GM18520 (cell line): ENCODE measurements at regions not wholly inside any gene's neighbourhood (a gene's known extent, or its start where the extent isn't known, plus 50 kb on each side); places are given as distances from the start of the nearest gene placed in this dataset.

Experiments used
- ATAC-seq: cut with Tn5 transposase; IDR thresholded peaks from one replicate; pipeline ENCODE4 v1.9.1; 2021; ENCODE audit not compliant: unreplicated experiment

- ATAC-seq: no peak
These were observed 70.4 kb upstream of the BACH1 start for GRCh38 chr21:29228306-29228705.

GRCh38 chr21:29230551-29231261, 68.0 kb upstream of the BACH1 start:
- no peak for ATAC-seq

- ATAC-seq: no peak
These were observed 66.8 kb upstream of the BACH1 start for GRCh38 chr21:29231756-29232529.

- ATAC-seq: no peak
These were observed 66.0 kb upstream of the BACH1 start for GRCh38 chr21:29232530-29233255.

- ATAC-seq: no peak
These were observed 65.5 kb upstream of the BACH1 start for GRCh38 chr21:29233256-29233546.

- peak; percentile 49 for ATAC-seq
These were observed 64.8 kb upstream of the BACH1 start for GRCh38 chr21:29233611-29234540.

GRCh38 chr21:29235714-29236197, 63.0 kb upstream of the BACH1 start:
- peak; percentile 51 for ATAC-seq

GRCh38 chr21:29236201-29236600, 62.5 kb upstream of the BACH1 start:
- no peak for ATAC-seq

- ATAC-seq: no peak
These were observed 61.3 kb upstream of the BACH1 start for GRCh38 chr21:29237110-29238052.

GRCh38 chr21:29238053-29238966, 60.4 kb upstream of the BACH1 start:
- no peak for ATAC-seq

- no peak for ATAC-seq
These were observed 59.8 kb upstream of the BACH1 start for GRCh38 chr21:29238967-29239290.

- no peak for ATAC-seq
These were observed 58.6 kb upstream of the BACH1 start for GRCh38 chr21:29240136-29240535.

- no peak for ATAC-seq
These were observed 56.5 kb upstream of the BACH1 start for GRCh38 chr21:29242201-29242600.

- no peak for ATAC-seq
These were observed 55.5 kb upstream of the BACH1 start for GRCh38 chr21:29243188-29243587.

- ATAC-seq: peak; percentile 71
These were observed 53.5 kb upstream of the BACH1 start for GRCh38 chr21:29245104-29245643.

- no peak for ATAC-seq
These were observed 52.9 kb upstream of the BACH1 start for GRCh38 chr21:29245863-29246262.

- ATAC-seq: no peak
These were observed 52.1 kb upstream of the BACH1 start for GRCh38 chr21:29246614-29247013.

- ATAC-seq: no peak
These were observed 50.6 kb upstream of the BACH1 start for GRCh38 chr21:29248124-29248523.
